ENCODE measurements at regions not wholly inside any gene's neighbourhood (a gene's known extent, or its start where the extent isn't known, plus 50 kb on each side); places are given as distances from the start of the nearest gene placed in this dataset.

GRCh38 chr13:77480066-77480465 lies 55.4 kb upstream of the SCEL start:
- TF ChIP-seq CTCF (conservative IDR thresholded peaks at IDR 0.05) (no peak), ZFX (IDR thresholded peaks at IDR 0.05) (no peak)

Measured in C4-2B (cell line).